Adrenal gland (tissue), 5 donors: ENCODE measurements at regions not wholly inside any gene's neighbourhood (a gene's known extent, or its start where the extent isn't known, plus 50 kb on each side); places are given as distances from the start of the nearest gene placed in this dataset.

Experiments used
- POLR2A ChIP-seq, 2 donors: fragments of 450-650 bp; IDR thresholded peaks; one replicate each; pipeline ENCODE4 v1.6.1; 2017; ENCODE audit warnings: antibody characterized with exemption in 2 of 2, mild to moderate bottlenecking in 2 of 2, moderate library complexity in 1 of 2
- TF ChIP-seq, protein P1 (sequence below), 6 experiments: fragments of 450-650 bp in 4 of 6; fragments of 200-600 bp in 2 of 6; sonication (generic) in 1 of 6; IDR thresholded peaks; 1 replicate in 5 of 6; 2 replicates in 1 of 6; pipeline versions ENCODE4 v1.5.1 to v1.8.0; 2016 to 2021; ENCODE audit warnings: antibody characterized with exemption in 6 of 6, mild to moderate bottlenecking in 2 of 6, moderate library complexity in 1 of 6
- donor health status: DM: no; HTN: no; CAD: no.

DNA sequence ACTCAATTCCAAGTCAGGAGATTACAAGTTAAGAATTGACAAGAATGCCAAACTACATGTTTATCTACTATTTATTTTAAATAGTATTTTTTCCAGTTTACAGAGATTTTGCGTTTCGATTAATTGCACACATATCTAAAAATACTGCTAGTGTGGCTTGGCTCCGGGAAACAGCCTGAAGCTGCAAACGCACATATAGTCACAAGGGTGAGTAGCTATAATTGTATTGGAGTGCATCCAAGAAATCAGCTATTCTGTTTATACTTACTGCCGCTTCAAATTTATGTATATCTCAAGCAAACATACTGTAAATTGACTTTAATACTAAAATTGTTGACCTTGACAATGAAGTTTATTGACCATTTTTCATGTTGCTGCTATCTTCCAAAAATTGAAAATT is 77.0 kb upstream of the PLSCR5 start:
- TF ChIP-seq, protein P1, sequence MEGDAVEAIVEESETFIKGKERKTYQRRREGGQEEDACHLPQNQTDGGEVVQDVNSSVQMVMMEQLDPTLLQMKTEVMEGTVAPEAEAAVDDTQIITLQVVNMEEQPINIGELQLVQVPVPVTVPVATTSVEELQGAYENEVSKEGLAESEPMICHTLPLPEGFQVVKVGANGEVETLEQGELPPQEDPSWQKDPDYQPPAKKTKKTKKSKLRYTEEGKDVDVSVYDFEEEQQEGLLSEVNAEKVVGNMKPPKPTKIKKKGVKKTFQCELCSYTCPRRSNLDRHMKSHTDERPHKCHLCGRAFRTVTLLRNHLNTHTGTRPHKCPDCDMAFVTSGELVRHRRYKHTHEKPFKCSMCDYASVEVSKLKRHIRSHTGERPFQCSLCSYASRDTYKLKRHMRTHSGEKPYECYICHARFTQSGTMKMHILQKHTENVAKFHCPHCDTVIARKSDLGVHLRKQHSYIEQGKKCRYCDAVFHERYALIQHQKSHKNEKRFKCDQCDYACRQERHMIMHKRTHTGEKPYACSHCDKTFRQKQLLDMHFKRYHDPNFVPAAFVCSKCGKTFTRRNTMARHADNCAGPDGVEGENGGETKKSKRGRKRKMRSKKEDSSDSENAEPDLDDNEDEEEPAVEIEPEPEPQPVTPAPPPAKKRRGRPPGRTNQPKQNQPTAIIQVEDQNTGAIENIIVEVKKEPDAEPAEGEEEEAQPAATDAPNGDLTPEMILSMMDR (IDR thresholded peaks at IDR 0.05), result no peak
- TF ChIP-seq POLR2A (IDR thresholded peaks at IDR 0.05), result no peak
